Activated effector memory CD4-positive, alpha-beta T cell treated with Interleukin-2 at 50 U/mL for 16 hours (primary cell): ENCODE measurements at regions not wholly inside any gene's neighbourhood (a gene's known extent, or its start where the extent isn't known, plus 50 kb on each side); places are given as distances from the start of the nearest gene placed in this dataset.
A peak's percentile ranks its signal among the peaks of the same experiment; 100 is the strongest.
"Not testable (repeated sequence)": the region's sequence is repeated elsewhere in the genome, so short reads cannot be mapped to it uniquely, and the experiment has no call there.

Experiments
- DNase-seq: peaks from one replicate; pipeline ENCODE4 v3.0.0-alpha.2; 2020

GRCh38 chr3:27661797-27662196 lies 60.3 kb downstream of the EOMES start:
- no peak for DNase-seq

DNA sequence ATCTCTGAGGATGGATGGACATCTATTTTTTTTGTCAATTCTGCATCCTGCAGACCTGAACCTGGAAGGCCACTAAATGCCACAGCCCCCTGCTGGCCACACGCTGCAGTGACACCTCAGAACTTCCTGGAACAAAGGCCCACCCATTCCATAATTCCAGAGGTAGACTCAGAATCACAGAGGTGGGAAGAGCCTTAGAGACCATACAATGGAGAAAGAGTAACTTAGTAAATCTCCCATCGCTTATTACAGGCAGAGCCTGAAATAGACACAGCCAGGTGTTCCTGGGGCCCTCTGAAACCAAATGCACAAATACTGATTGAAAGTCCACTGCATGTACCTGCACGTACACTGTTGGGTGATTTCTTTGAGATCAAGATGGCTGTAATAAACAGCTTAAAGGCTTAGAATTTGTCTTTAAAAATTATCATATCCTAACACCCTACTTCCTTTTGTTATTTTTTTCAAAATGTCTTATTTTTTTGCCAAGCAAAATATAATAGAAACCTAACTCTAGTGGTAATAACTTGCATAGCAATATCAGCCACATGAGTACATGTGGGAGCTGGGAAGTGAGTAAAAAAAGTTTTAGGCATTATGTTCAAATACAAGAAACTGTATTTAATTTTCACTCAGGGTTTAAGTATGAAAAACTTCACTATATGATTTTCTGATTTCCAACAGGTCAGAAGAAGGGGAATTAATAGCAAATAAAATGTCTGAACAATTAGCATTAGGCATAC lies 62.7 kb downstream of the EOMES start:
- DNase-seq = peak; percentile 18

DNA sequence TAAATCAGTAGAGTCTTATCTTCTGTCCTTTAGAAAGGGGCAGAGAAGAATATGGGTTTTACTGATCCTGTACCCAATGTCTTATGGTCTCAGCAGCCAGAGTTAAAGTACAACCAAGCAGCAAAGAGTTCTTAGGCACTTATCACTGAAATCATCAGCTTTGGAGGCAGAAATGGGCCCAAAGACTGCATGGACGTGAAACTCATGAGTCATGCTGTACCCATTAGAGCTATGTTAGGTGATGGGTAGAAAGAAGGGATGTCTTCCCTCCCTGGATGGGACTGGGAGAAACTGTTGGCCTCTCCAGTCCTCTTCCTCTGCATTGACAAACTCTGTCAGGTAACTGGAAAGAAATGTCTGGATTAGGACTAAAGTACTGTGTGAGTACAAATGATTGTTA lies 63.4 kb downstream of the EOMES start:
- DNase-seq = no peak

GRCh38 chr3:27657871-27658270 lies 64.3 kb downstream of the EOMES start:
- DNase-seq = no peak

DNA sequence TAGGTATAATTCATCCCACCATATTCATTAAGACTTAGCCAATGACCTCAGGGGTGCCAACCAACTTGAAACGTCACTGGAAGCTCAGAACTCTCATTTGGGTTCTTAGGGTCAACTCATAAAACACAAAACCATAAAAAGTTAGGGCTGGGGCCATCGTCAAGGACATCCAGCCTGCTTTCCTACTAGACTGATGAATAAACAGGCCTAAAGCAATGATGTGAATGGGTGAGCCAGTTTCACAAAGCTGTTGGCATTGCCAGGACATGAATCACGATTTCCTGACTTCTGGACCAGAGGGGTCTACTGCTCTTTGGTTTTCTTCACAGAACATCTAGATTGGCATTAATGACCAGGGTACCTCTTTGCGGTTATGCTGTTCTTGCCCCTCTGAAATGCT lies 64.7 kb downstream of the EOMES start:
- DNase-seq = no peak

DNA sequence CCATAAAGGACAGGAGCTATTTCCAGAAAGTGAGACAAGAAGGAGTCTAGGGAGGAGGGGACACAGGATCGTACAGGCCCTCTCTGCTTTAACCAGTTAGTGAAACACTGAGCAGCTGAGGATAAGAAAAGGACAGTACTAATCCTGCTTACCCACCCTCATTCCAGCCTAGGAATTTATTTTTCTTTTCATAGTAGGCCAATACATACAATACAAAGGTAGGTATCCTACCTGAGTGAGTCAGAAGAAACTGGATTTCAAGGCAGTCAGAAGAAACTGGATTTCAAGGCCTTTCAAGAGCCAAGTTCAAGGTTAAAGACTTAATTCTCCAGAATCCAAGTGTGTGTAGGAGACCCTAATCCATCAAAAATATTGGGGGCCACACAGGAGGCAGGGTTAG lies 65.3 kb downstream of the EOMES start:
- no peak for DNase-seq

DNA sequence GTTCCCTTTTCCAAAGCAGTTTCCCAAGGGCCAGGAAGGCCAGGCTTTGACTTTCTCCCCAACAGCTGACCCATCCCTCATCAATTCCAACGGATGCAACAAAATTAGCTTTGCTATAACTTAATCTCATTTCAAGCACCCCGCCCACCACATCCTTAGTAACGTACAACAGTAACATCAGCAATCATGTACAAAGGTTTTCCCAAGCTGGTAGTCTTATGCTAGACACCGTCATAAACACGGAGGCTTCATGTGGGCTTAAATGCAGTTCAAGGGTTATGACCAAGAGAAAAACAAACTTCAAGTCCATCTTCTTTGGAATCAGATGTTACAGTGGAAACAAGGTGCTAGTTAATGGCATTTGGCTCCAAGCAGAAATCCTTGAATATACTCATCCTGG lies 66.6 kb downstream of the EOMES start:
- no peak for DNase-seq

- no peak for DNase-seq
Measured at GRCh38 chr3:27653803-27654558, 68.1 kb downstream of the EOMES start.

DNA sequence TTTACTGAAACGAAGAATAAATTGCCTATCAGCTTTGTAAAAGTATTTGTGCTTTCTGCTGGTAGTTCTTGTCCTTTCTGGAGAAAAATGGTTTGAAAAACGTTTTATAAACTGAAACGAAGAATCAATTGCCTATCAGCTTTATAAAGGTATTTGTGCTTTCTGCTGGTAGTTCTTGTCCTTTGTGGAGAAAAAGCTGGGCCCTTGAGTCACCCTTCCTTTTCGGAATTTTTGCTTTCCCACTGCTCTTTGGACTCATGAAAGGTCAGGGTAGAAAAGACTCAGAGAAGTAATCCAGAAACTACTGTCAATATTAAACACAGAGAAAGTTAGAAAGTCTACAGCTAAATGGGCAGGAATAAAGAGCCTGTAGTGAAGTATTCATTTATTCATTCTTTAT lies 72.8 kb downstream of the EOMES start:
- DNase-seq = no peak

- DNase-seq = no peak
Measured at GRCh38 chr3:27646896-27647295, 75.2 kb downstream of the EOMES start.

- DNase-seq = no peak
Measured at GRCh38 chr3:27644941-27645340, 77.2 kb downstream of the EOMES start.

GRCh38 chr3:27643355-27643754 lies 78.8 kb downstream of the EOMES start:
- DNase-seq = no peak

DNA sequence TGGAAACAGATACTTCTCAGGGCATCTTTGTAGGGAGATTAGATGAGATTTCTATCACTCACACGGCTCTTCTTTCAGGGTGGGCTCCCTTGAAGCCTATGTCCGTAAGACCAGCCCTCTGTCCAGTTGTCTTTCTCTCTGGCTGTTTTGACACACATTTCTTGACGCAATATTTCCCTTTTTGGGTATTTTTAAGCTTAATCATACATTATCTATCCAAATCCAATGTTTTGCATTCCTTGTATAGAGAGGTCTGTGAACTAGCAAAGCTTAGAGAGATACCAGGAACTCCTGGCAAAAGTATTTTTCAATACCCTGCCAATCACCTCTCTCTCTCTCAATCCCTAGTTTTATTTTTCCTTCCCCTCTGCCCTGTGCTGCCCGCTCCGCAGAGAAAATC lies 79.3 kb downstream of the EOMES start:
- DNase-seq = no peak

- no peak for DNase-seq
Measured at GRCh38 chr3:27641888-27642601, 80.1 kb downstream of the EOMES start.

DNA sequence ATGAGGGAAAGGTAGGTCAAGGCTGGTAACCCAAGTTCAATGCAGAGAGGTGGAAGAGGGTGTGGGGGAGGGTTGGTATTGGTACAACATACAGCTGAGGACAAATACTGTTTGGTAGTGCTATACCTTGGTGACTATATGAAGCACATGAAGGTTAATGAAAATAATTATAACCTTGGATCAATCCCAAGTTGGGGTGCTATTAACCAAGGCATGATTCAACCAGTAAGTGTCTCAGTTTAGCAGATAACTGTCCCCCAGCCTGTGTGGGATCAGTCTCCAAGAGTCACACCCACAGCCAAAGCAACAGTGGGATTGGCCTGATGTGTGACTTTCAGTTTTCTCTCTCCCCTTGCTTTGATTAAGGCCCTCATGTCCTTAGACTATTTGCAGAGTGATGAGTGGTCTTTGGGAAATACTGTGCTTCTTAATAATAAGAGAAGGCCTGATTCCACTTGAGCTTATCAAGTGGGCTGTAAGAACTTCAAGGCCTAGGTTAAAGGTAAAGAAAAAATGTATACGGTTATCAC lies 80.8 kb downstream of the EOMES start:
- no peak for DNase-seq

DNA sequence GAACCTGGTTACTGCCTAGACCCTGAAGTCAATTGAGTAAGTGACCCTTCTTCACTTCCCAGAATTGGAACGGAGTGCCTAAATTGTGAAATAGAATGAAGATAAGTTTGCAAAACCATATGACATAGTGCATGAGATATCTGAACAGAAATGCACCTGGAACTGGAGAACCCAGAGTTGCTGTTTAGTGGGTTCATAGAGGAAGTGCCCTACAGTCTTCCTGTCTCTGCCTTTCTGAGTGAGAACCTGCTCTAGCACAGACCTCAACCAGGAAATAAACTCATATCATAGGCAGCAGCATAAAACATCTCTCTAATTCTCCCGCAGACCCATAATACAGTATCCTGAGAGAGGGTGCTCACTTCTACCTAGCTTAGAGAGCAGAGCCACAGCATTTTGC lies 82.9 kb downstream of the EOMES start:
- peak; percentile 2 for DNase-seq

DNA sequence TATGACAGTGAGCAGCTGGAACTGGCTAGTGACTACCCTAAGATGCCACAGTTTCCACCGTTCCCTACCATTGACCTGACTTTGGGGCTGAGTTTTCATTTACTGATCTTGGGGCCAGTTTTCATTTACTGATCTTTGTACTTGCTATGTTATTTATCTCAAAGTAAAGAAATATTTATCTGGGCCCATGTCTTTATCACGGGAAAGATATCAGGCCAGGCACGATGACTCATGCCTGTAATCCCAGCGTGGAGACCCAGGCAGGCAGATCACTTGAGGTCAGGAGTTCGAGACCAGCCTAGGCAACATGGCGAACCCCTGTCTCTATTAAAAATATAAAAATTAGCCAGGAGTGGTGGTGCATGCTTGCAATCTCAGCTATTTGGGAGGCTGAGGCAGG lies 83.5 kb downstream of the EOMES start:
- DNase-seq = no peak

DNA sequence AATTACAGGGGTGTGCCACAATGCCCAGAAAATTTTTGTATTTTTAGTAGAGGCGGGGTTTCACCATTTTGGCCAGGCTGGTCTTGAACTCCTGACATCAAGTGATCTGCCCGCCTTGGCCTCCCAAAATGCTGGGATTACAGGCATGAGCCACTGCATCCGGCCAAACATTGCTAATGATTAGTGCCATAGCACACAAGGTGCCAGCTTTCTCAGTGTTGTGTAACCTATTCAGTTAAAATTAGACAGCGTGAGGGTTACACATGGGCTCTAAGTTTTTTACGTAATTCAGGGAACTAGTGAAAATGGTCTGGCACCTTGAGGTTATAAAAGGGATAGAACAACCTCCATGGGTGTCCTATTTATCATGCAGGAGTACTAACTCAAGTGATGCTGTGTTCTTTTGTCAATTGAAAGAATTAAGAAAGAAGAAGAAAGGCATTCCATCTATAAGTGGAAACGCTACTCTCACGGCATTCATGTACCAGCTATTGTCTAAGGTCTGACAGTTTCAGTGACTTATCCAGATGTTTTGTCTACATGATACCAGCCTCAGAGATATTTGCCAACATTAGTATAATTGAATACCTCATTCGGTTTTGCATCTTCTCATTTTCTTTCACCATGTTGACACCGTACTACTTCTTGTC lies 84.7 kb downstream of the EOMES start:
- no peak for DNase-seq

GRCh38 chr3:27635006-27635405 lies 87.1 kb downstream of the EOMES start:
- not testable (repeated sequence) for DNase-seq

GRCh38 chr3:27633224-27633545 lies 88.9 kb downstream of the EOMES start:
- DNase-seq = no peak

DNA sequence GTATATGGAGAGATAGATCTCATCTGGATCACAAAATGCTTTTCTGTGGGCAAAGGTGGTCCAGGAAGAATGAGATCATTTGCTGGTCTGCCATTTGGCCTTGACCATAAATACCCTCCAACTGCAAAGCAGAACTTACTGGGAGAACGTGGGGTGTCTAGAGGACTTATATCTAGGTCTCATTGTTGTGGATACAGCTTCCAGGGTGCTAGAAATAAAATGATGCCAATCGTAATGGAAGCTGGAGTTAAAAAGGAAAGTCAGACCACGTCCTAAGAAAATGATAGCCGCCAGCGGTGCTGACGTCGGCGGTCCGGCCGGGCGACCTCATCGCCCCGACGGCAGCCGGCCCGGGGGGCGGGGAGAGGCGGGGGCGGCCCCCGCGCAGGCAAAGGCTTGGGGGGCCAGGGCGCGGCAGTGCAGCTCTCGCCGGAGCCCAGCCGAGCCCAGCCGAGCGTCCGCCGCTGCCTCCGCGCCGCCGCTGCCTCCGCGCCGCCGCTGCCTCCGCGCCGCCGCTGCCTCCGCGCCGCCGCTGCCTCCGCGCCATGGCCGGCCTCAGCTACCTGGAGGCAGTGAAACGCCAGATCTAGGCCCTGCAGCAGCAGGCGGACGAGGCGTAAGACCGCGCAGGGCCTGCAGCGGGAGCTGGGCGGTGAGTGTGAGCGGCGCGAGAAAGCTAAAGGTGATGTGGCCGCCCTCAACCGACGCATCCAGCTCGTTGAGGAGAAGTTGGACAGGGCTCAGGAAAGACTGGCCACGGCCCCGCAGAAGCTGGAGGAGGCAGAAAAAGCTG lies 89.5 kb downstream of the EOMES start:
- DNase-seq = peak; percentile 46

- no peak for DNase-seq
Measured at GRCh38 chr3:27630885-27631284, 91.2 kb downstream of the EOMES start.
